Endothelial cell of umbilical vein (primary cell): ENCODE measurements at regions not wholly inside any gene's neighbourhood (a gene's known extent, or its start where the extent isn't known, plus 50 kb on each side); places are given as distances from the start of the nearest gene placed in this dataset.

Experiments used
- BruUV-seq: library from RNA; stranded (reverse); fragments of 400-500 nt; replicated peaks from 2 replicates; lab custom pipeline; 2021; lab: Mats Ljungman, UMichigan
- CTCF ChIA-PET: fragments of 300-600, 350-600 bp; sonication (Branson Sonifier 250); formaldehyde crosslinking; loops from one replicate; lab custom pipeline; 2021; ENCODE audit warnings: antibody characterized with exemption, inconsistent platforms; lab: Charles Lee
- POLR2A ChIA-PET: fragments of 300-600, 350-600 bp; sonication (Branson Sonifier 250); formaldehyde crosslinking; loops from one replicate; lab custom pipeline; 2021; ENCODE audit warnings: antibody characterized with exemption, inconsistent platforms; lab: Charles Lee
- DNase-seq: peaks from one replicate; pipeline ENCODE4 v3.0.0-alpha.2; 2011; ENCODE audit warnings: low read depth, low spot score
- FAIRE-seq: peaks from 2 replicates; lab custom pipeline; 2011; peaks lifted over from hg19 to GRCh38; lab: Jason Lieb, UNC
- H2AFZ ChIP-seq: 2 replicates; pipeline ENCODE4 v1.6.0; 2012; ENCODE audit warnings: low read depth, low read length, control low read depth, inconsistent platforms
- H3K27ac ChIP-seq: 2 replicates; pipeline ENCODE4 v1.5.1; 2011; ENCODE audit warnings: low read depth, mild to moderate bottlenecking, control low read depth, low read length, moderate library complexity; ENCODE audit not compliant: insufficient read depth
- H3K27me3 ChIP-seq, 2 experiments: 2 replicates each; pipeline versions ENCODE4 v1.6.0 to v1.6.1; 2011; ENCODE audit warnings: low read length in 2 of 2, mixed read lengths in 1 of 2; ENCODE audit not compliant: control insufficient read depth in 2 of 2, insufficient read depth in 2 of 2
- H3K36me3 ChIP-seq, 2 experiments: 2 replicates in 1 of 2; 3 replicates in 1 of 2; pipeline ENCODE4 v1.5.1; 2011; ENCODE audit warnings: low read length in 2 of 2, mild to moderate bottlenecking in 1 of 2, moderate library complexity in 1 of 2; ENCODE audit not compliant: control insufficient read depth in 2 of 2, insufficient read depth in 2 of 2; ENCODE audit errors: extremely low read depth in 1 of 2
- H3K4me1 ChIP-seq: 3 replicates; pipeline ENCODE4 v1.5.1; 2011; ENCODE audit warnings: mild to moderate bottlenecking, low read length; ENCODE audit not compliant: control insufficient read depth, insufficient read depth; ENCODE audit errors: extremely low read depth
- H3K4me2 ChIP-seq: 2 replicates; pipeline ENCODE4 v1.6.1; 2011; ENCODE audit warnings: low read length, control low read depth, mixed read lengths; ENCODE audit not compliant: insufficient read depth
- H3K4me3 ChIP-seq, 3 experiments: fragments of 200-600 bp in 1 of 3; sonication (generic), shearing (Covaris generic) in 1 of 3; replicated peaks in 1 of 3; 2 replicates each; pipeline ENCODE4 v1.5.1; 2011 to 2016; ENCODE audit warnings: control low read depth in 3 of 3, low read length in 3 of 3, mild to moderate bottlenecking in 2 of 3, inconsistent platforms in 1 of 3, low read depth in 1 of 3, moderate library complexity in 1 of 3; ENCODE audit not compliant: insufficient read depth in 1 of 3
- H3K79me2 ChIP-seq: 2 replicates; pipeline ENCODE4 v1.6.0; 2012; ENCODE audit warnings: low read length, inconsistent platforms; ENCODE audit not compliant: control insufficient read depth, insufficient read depth
- H3K9ac ChIP-seq: replicated peaks from 2 replicates; pipeline ENCODE3; 2011; ENCODE audit warnings: low read length, control low read depth; ENCODE audit not compliant: insufficient read depth; ENCODE audit errors: extremely low read depth
- H3K9me1 ChIP-seq: replicated peaks from 3 replicates; pipeline ENCODE4 v1.6.0; 2011; ENCODE audit warnings: mild to moderate bottlenecking, low read length; ENCODE audit not compliant: control insufficient read depth, insufficient read depth; ENCODE audit errors: extremely low read depth
- H3K9me3 ChIP-seq: replicated peaks from 2 replicates; pipeline ENCODE4 v1.5.1; 2012; ENCODE audit warnings: low read length, inconsistent platforms; ENCODE audit not compliant: control insufficient read depth, insufficient read depth
- H4K20me1 ChIP-seq: replicated peaks from 2 replicates; pipeline ENCODE3; 2011; ENCODE audit warnings: mild to moderate bottlenecking, low read length; ENCODE audit not compliant: control insufficient read depth, insufficient read depth; ENCODE audit errors: extremely low read depth
- EZH2 ChIP-seq: IDR thresholded peaks from 2 replicates; pipeline ENCODE4 v1.6.1; 2012; ENCODE audit warnings: borderline replicate concordance, low read depth, mild to moderate bottlenecking, moderate library complexity, low read length, inconsistent platforms; ENCODE audit not compliant: severe bottlenecking
- FOS ChIP-seq: IDR thresholded peaks from 2 replicates; pipeline ENCODE4 v1.6.1; 2011; ENCODE audit warnings: mild to moderate bottlenecking, low read length, moderate library complexity, borderline replicate concordance; ENCODE audit not compliant: insufficient read depth
- GATA2 ChIP-seq: IDR thresholded peaks from 2 replicates; pipeline ENCODE4 v1.7.0; 2011; ENCODE audit warnings: low read depth, mild to moderate bottlenecking, moderate library complexity, mixed read lengths, low read length; ENCODE audit not compliant: insufficient read length, insufficient read depth
- JUN ChIP-seq: IDR thresholded peaks from 2 replicates; pipeline ENCODE4 v1.6.1; 2011; ENCODE audit warnings: borderline replicate concordance, low read depth; ENCODE audit not compliant: insufficient read length, insufficient read depth
- MYC ChIP-seq: IDR thresholded peaks from one replicate; pipeline ENCODE4 v1.6.1; 2011; ENCODE audit warnings: mild to moderate bottlenecking, low read depth, low read length
- POLR2A ChIP-seq: IDR thresholded peaks from 2 replicates; pipeline ENCODE4 v1.6.1; 2012; ENCODE audit warnings: low read depth, mild to moderate bottlenecking, control low read depth, low read length
- POLR2AphosphoS5 ChIP-seq: IDR thresholded peaks from 2 replicates; pipeline ENCODE4 v1.6.1; 2012; ENCODE audit warnings: low read depth, mild to moderate bottlenecking, control low read depth, low read length, moderate library complexity; ENCODE audit not compliant: insufficient read depth
- dilution Hi-C: fragments of 300-500 bp; cut with MboI; formaldehyde crosslinking; loops from one replicate; pipeline ENCODE4 v1.15.0; 2019; ENCODE audit warnings: low sequenced_read_pairs; ENCODE audit not compliant: extremely low pct_ligation_motif_present
- intact Hi-C: fragments of 100-400 bp; cut with micrococcal nuclease; formaldehyde crosslinking; loops from one replicate; pipeline ENCODE4 v1.10.0; 2022
- TF ChIP-seq, protein P1 (sequence below), 2 donors: IDR thresholded peaks; 1 replicate in 1 of 2; 2 replicates in 1 of 2; pipeline ENCODE4 v1.5.1; 2011; ENCODE audit warnings: low read length in 2 of 2, mild to moderate bottlenecking in 2 of 2, moderate library complexity in 2 of 2, control low read depth in 1 of 2, inconsistent platforms in 1 of 2, low read depth in 1 of 2; ENCODE audit not compliant: insufficient read depth in 1 of 2; ENCODE audit errors: extremely low read depth in 1 of 2
- TF ChIP-seq, protein P2 (sequence below): IDR thresholded peaks from 2 replicates; pipeline ENCODE4 v1.6.1; 2011; ENCODE audit not compliant: insufficient read depth, insufficient read length

DNA sequence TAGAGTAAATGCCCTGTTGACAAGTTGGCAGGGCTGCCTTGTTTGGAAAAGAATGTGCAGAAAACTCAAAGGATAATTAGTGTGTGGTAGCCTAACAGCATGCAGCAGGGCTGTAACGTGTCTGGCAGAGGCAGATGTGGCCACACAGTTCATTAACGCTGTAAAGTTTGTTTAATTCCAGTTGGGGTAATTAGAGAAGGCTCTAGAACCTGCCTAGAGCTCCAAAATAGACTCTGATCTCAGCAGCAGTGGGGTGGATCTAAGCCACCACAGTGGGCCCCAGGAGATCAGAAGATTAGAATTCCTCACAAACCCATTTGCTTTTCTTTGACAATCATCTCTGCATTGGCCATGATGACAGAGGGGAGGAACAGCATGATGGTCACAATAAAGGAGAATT, 65.1 kb upstream of the LEKR1 start:
- Histone ChIP-seq H3K9me1 (no peaks in the 10 kb centered on the region), H4K20me1 (no peaks in the 10 kb centered on the region), H3K36me3 (no peaks in the 10 kb centered on the region), H3K4me2 (no peak overlapping the region), H3K4me3 (no peak overlapping the region), H3K9ac (no peak overlapping the region), H3K9me3 (no peaks in the 10 kb centered on the region), H3K79me2 (no peaks in the 10 kb centered on the region), H2AFZ (no peak overlapping the region), H3K27ac (no peak overlapping the region), H3K27me3 (no peaks in the 10 kb centered on the region), H3K4me1 (peaks cover 3% of the 10 kb centered on the region)
- POLR2A ChIA-PET = interaction anchor here (1.3 kb wide), 1 partner anchor 10 kb away, joined by 3 read pairs; no protein-coding TSS in a partner anchor
- dilution Hi-C loops = no loop called here
- no peak for DNase-seq
- CTCF ChIA-PET = interaction anchor here (2.1 kb wide), 1 partner anchor 10 kb away, joined by 6 read pairs; no protein-coding TSS in a partner anchor
- no peak for FAIRE-seq
- intact Hi-C loops = no loop called here
- no peak for TF ChIP-seq EZH2
- TF ChIP-seq, protein P1, sequence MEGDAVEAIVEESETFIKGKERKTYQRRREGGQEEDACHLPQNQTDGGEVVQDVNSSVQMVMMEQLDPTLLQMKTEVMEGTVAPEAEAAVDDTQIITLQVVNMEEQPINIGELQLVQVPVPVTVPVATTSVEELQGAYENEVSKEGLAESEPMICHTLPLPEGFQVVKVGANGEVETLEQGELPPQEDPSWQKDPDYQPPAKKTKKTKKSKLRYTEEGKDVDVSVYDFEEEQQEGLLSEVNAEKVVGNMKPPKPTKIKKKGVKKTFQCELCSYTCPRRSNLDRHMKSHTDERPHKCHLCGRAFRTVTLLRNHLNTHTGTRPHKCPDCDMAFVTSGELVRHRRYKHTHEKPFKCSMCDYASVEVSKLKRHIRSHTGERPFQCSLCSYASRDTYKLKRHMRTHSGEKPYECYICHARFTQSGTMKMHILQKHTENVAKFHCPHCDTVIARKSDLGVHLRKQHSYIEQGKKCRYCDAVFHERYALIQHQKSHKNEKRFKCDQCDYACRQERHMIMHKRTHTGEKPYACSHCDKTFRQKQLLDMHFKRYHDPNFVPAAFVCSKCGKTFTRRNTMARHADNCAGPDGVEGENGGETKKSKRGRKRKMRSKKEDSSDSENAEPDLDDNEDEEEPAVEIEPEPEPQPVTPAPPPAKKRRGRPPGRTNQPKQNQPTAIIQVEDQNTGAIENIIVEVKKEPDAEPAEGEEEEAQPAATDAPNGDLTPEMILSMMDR (IDR thresholded peaks at IDR 0.05; ENCODE audit: extremely low read depth in 1 of 2, insufficient read depth in 1 of 2, low read depth in 1 of 2, low read length in 2 of 2) = no peak
- no peak for TF ChIP-seq POLR2A
- no peak for TF ChIP-seq POLR2AphosphoS5
- no peak for TF ChIP-seq JUN
- no peak for TF ChIP-seq MYC
- TF ChIP-seq GATA2 = no peak
- TF ChIP-seq, protein P2, sequence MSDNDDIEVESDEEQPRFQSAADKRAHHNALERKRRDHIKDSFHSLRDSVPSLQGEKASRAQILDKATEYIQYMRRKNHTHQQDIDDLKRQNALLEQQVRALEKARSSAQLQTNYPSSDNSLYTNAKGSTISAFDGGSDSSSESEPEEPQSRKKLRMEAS = no peak
- TF ChIP-seq FOS = no peak
- BruUV-seq = no TSS peak
